Progenitor cell of endocrine pancreas (in vitro differentiated cells): ENCODE measurements at regions not wholly inside any gene's neighbourhood (a gene's known extent, or its start where the extent isn't known, plus 50 kb on each side); places are given as distances from the start of the nearest gene placed in this dataset.

Source experiments
- DNase-seq: peaks from one replicate; pipeline ENCODE4 v3.0.0; 2021; ENCODE audit warnings: low spot score; ENCODE audit not compliant: unreplicated experiment
- H3K27ac Mint-ChIP-seq: 2 replicates; pipeline ENCODE4 v1.8.0; 2021; ENCODE audit warnings: mild to moderate bottlenecking, moderate library complexity, mixed read lengths
- H3K27me3 Mint-ChIP-seq: 2 replicates; pipeline ENCODE4 v1.8.0; 2021; ENCODE audit warnings: mixed read lengths
- H3K36me3 Mint-ChIP-seq: 2 replicates; pipeline ENCODE4 v1.8.0; 2022; ENCODE audit warnings: mixed read lengths; ENCODE audit not compliant: insufficient read depth
- H3K4me1 Mint-ChIP-seq: 2 replicates; pipeline ENCODE4 v1.8.0; 2021; ENCODE audit warnings: low read depth, mixed read lengths
- H3K4me3 Mint-ChIP-seq: 2 replicates; pipeline ENCODE4 v1.8.0; 2021; ENCODE audit warnings: low read depth, mild to moderate bottlenecking, moderate library complexity, mixed read lengths
- H3K9me3 Mint-ChIP-seq: 2 replicates; pipeline ENCODE4 v1.8.0; 2021; ENCODE audit warnings: low read depth, mixed read lengths
- TF ChIP-seq, protein P1 (sequence below): fragments of 200-600 bp; sonication (generic); IDR thresholded peaks from one replicate; pipeline ENCODE4 v1.5.0; 2021; ENCODE audit warnings: antibody characterized with exemption, mild to moderate bottlenecking; ENCODE audit not compliant: unreplicated experiment

DNA sequence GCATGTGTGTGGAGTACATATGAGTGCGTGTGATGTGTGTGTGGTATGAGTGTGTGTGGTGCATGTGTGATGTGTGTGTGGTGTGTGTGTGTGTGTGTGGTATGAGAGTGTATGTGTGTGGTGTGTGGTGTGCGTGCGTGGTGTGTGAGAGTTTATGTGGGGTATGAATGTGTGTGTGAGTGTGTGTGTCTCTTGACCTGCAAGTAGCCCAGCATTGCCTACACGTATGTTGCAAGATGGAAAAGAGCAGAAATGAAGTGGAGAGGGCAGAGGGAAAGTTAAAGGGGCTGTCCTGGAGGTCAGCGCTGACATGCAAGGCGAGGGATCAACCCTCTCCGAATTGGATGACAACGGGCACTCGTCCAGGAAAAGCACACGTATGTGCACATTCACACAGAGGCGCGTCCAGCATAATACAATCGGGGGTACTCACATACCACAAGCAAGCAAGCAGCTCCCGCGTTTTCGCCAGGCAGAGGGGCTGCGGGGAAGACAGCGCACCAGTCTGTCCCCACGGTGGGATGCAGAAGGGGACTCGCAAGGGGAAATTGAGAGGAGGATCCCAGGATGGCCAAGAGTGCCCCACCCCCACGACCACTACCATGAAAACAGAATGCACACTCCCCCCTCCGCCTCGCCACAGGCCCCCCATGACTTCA lies 174.5 kb upstream of the AFDN start:
- no peak overlapping the region for H3K27ac Mint-ChIP-seq
- no peaks in the 10 kb centered on the region for H3K9me3 Mint-ChIP-seq
- H3K27me3 Mint-ChIP-seq = no peaks in the 10 kb centered on the region
- no peaks in the 10 kb centered on the region for H3K36me3 Mint-ChIP-seq
- DNase-seq = no peak
- TF ChIP-seq, protein P1, sequence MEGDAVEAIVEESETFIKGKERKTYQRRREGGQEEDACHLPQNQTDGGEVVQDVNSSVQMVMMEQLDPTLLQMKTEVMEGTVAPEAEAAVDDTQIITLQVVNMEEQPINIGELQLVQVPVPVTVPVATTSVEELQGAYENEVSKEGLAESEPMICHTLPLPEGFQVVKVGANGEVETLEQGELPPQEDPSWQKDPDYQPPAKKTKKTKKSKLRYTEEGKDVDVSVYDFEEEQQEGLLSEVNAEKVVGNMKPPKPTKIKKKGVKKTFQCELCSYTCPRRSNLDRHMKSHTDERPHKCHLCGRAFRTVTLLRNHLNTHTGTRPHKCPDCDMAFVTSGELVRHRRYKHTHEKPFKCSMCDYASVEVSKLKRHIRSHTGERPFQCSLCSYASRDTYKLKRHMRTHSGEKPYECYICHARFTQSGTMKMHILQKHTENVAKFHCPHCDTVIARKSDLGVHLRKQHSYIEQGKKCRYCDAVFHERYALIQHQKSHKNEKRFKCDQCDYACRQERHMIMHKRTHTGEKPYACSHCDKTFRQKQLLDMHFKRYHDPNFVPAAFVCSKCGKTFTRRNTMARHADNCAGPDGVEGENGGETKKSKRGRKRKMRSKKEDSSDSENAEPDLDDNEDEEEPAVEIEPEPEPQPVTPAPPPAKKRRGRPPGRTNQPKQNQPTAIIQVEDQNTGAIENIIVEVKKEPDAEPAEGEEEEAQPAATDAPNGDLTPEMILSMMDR = no peak
- no peak overlapping the region for H3K4me3 Mint-ChIP-seq
- H3K4me1 Mint-ChIP-seq = peaks cover 1% of the 10 kb centered on the region

- no peak overlapping the region for H3K27ac Mint-ChIP-seq
- H3K4me1 Mint-ChIP-seq = no peaks in the 10 kb centered on the region
- TF ChIP-seq, protein P1 = no peak
- H3K9me3 Mint-ChIP-seq = no peaks in the 10 kb centered on the region
- no peak for DNase-seq
- H3K36me3 Mint-ChIP-seq = no peaks in the 10 kb centered on the region
- H3K27me3 Mint-ChIP-seq = no peaks in the 10 kb centered on the region
- H3K4me3 Mint-ChIP-seq = no peak overlapping the region
Observed at GRCh38 chr6:167652701-167653095, 174.0 kb upstream of the AFDN start.

- Mint-ChIP-seq H3K27me3 (no peaks in the 10 kb centered on the region), H3K27ac (peak overlapping the region; percentile 34), H3K36me3 (no peaks in the 10 kb centered on the region), H3K4me1 (no peaks in the 10 kb centered on the region), H3K4me3 (no peak overlapping the region), H3K9me3 (no peaks in the 10 kb centered on the region)
- TF ChIP-seq, protein P1 = no peak
- no peak for DNase-seq
Observed at GRCh38 chr6:167653561-167653960, 173.2 kb upstream of the AFDN start.

DNA sequence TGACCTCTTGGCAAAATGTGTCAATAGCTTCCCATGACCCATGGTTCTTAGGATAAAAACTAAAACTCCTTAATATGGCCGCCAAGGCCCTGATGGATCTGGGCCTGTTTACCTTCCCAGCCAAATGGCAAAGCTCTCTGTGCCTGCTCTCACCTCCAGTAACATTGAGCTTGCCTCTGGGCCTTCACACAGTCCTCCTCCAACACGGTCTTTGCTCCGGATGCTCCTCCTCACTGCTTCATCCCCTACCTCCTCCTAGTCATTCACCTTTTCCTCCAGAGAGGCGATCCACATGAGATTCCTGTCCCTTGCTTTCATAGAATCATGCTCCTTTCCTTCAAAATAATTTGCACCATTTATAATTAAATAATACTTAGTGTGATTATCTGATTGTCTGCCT lies 172.3 kb upstream of the AFDN start:
- no peaks in the 10 kb centered on the region for H3K36me3 Mint-ChIP-seq
- no peak overlapping the region for H3K27ac Mint-ChIP-seq
- H3K27me3 Mint-ChIP-seq = no peaks in the 10 kb centered on the region
- H3K4me1 Mint-ChIP-seq = no peaks in the 10 kb centered on the region
- TF ChIP-seq, protein P1 = no peak
- H3K4me3 Mint-ChIP-seq = no peak overlapping the region
- DNase-seq = no peak
- no peaks in the 10 kb centered on the region for H3K9me3 Mint-ChIP-seq

GRCh38 chr6:167655174-167655821 lies 171.4 kb upstream of the AFDN start:
- Mint-ChIP-seq H3K27me3 (no peaks in the 10 kb centered on the region), H3K4me3 (no peak overlapping the region), H3K9me3 (no peaks in the 10 kb centered on the region), H3K4me1 (peaks cover 1% of the 10 kb centered on the region), H3K27ac (no peak overlapping the region), H3K36me3 (no peaks in the 10 kb centered on the region)
- DNase-seq = no peak
- TF ChIP-seq, protein P1 = no peak
